NB4 (cell line): ENCODE measurements at regions not wholly inside any gene's neighbourhood (a gene's known extent, or its start where the extent isn't known, plus 50 kb on each side); places are given as distances from the start of the nearest gene placed in this dataset.

Experiments
- POLR2A ChIP-seq: IDR thresholded peaks from 2 replicates; pipeline ENCODE4 v1.6.1; 2011; ENCODE audit warnings: mild to moderate bottlenecking; ENCODE audit not compliant: insufficient read length; ENCODE audit errors: extremely low read depth
- TF ChIP-seq, protein P1 (sequence below): IDR thresholded peaks from one replicate; pipeline ENCODE4 v1.5.1; 2012; ENCODE audit warnings: low read depth, low read length
- TF ChIP-seq, protein P2 (sequence below): IDR thresholded peaks from 2 replicates; pipeline ENCODE4 v1.6.1; 2011; ENCODE audit warnings: low read depth, low read length

GRCh38 chr15:94611656-94612055 is 380.3 kb downstream of the MCTP2 start:
- TF ChIP-seq, protein P1, sequence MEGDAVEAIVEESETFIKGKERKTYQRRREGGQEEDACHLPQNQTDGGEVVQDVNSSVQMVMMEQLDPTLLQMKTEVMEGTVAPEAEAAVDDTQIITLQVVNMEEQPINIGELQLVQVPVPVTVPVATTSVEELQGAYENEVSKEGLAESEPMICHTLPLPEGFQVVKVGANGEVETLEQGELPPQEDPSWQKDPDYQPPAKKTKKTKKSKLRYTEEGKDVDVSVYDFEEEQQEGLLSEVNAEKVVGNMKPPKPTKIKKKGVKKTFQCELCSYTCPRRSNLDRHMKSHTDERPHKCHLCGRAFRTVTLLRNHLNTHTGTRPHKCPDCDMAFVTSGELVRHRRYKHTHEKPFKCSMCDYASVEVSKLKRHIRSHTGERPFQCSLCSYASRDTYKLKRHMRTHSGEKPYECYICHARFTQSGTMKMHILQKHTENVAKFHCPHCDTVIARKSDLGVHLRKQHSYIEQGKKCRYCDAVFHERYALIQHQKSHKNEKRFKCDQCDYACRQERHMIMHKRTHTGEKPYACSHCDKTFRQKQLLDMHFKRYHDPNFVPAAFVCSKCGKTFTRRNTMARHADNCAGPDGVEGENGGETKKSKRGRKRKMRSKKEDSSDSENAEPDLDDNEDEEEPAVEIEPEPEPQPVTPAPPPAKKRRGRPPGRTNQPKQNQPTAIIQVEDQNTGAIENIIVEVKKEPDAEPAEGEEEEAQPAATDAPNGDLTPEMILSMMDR: no peak
- TF ChIP-seq POLR2A: no peak
- TF ChIP-seq, protein P2, sequence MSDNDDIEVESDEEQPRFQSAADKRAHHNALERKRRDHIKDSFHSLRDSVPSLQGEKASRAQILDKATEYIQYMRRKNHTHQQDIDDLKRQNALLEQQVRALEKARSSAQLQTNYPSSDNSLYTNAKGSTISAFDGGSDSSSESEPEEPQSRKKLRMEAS: no peak
